Endothelial cell of umbilical vein (primary cell): ENCODE measurements at regions not wholly inside any gene's neighbourhood (a gene's known extent, or its start where the extent isn't known, plus 50 kb on each side); places are given as distances from the start of the nearest gene placed in this dataset.

Experiments
- BruUV-seq: library from RNA; stranded (reverse); fragments of 400-500 nt; replicated peaks from 2 replicates; lab custom pipeline; 2021; lab: Mats Ljungman, UMichigan
- CTCF ChIA-PET: fragments of 300-600, 350-600 bp; sonication (Branson Sonifier 250); formaldehyde crosslinking; loops from one replicate; lab custom pipeline; 2021; ENCODE audit warnings: antibody characterized with exemption, inconsistent platforms; lab: Charles Lee
- POLR2A ChIA-PET: fragments of 300-600, 350-600 bp; sonication (Branson Sonifier 250); formaldehyde crosslinking; loops from one replicate; lab custom pipeline; 2021; ENCODE audit warnings: antibody characterized with exemption, inconsistent platforms; lab: Charles Lee
- DNase-seq: peaks from one replicate; pipeline ENCODE4 v3.0.0-alpha.2; 2011; ENCODE audit warnings: low read depth, low spot score
- FAIRE-seq: peaks from 2 replicates; lab custom pipeline; 2011; peaks lifted over from hg19 to GRCh38; lab: Jason Lieb, UNC
- H2AFZ ChIP-seq: 2 replicates; pipeline ENCODE4 v1.6.0; 2012; ENCODE audit warnings: low read depth, low read length, control low read depth, inconsistent platforms
- H3K27ac ChIP-seq: 2 replicates; pipeline ENCODE4 v1.5.1; 2011; ENCODE audit warnings: low read depth, mild to moderate bottlenecking, control low read depth, low read length, moderate library complexity; ENCODE audit not compliant: insufficient read depth
- H3K27me3 ChIP-seq, 2 experiments: 2 replicates each; pipeline versions ENCODE4 v1.6.0 to v1.6.1; 2011; ENCODE audit warnings: low read length in 2 of 2, mixed read lengths in 1 of 2; ENCODE audit not compliant: control insufficient read depth in 2 of 2, insufficient read depth in 2 of 2
- H3K36me3 ChIP-seq, 2 experiments: 2 replicates in 1 of 2; 3 replicates in 1 of 2; pipeline ENCODE4 v1.5.1; 2011; ENCODE audit warnings: low read length in 2 of 2, mild to moderate bottlenecking in 1 of 2, moderate library complexity in 1 of 2; ENCODE audit not compliant: control insufficient read depth in 2 of 2, insufficient read depth in 2 of 2; ENCODE audit errors: extremely low read depth in 1 of 2
- H3K4me1 ChIP-seq: 3 replicates; pipeline ENCODE4 v1.5.1; 2011; ENCODE audit warnings: mild to moderate bottlenecking, low read length; ENCODE audit not compliant: control insufficient read depth, insufficient read depth; ENCODE audit errors: extremely low read depth
- H3K4me2 ChIP-seq: 2 replicates; pipeline ENCODE4 v1.6.1; 2011; ENCODE audit warnings: low read length, control low read depth, mixed read lengths; ENCODE audit not compliant: insufficient read depth
- H3K4me3 ChIP-seq, 3 experiments: fragments of 200-600 bp in 1 of 3; sonication (generic), shearing (Covaris generic) in 1 of 3; replicated peaks in 1 of 3; 2 replicates each; pipeline ENCODE4 v1.5.1; 2011 to 2016; ENCODE audit warnings: control low read depth in 3 of 3, low read length in 3 of 3, mild to moderate bottlenecking in 2 of 3, inconsistent platforms in 1 of 3, low read depth in 1 of 3, moderate library complexity in 1 of 3; ENCODE audit not compliant: insufficient read depth in 1 of 3
- H3K79me2 ChIP-seq: 2 replicates; pipeline ENCODE4 v1.6.0; 2012; ENCODE audit warnings: low read length, inconsistent platforms; ENCODE audit not compliant: control insufficient read depth, insufficient read depth
- H3K9ac ChIP-seq: replicated peaks from 2 replicates; pipeline ENCODE3; 2011; ENCODE audit warnings: low read length, control low read depth; ENCODE audit not compliant: insufficient read depth; ENCODE audit errors: extremely low read depth
- H3K9me1 ChIP-seq: replicated peaks from 3 replicates; pipeline ENCODE4 v1.6.0; 2011; ENCODE audit warnings: mild to moderate bottlenecking, low read length; ENCODE audit not compliant: control insufficient read depth, insufficient read depth; ENCODE audit errors: extremely low read depth
- H3K9me3 ChIP-seq: replicated peaks from 2 replicates; pipeline ENCODE4 v1.5.1; 2012; ENCODE audit warnings: low read length, inconsistent platforms; ENCODE audit not compliant: control insufficient read depth, insufficient read depth
- H4K20me1 ChIP-seq: replicated peaks from 2 replicates; pipeline ENCODE3; 2011; ENCODE audit warnings: mild to moderate bottlenecking, low read length; ENCODE audit not compliant: control insufficient read depth, insufficient read depth; ENCODE audit errors: extremely low read depth
- CTCF ChIP-seq, 2 donors: IDR thresholded peaks; 1 replicate in 1 of 2; 2 replicates in 1 of 2; pipeline ENCODE4 v1.5.1; 2011; ENCODE audit warnings: low read length in 2 of 2, mild to moderate bottlenecking in 2 of 2, moderate library complexity in 2 of 2, control low read depth in 1 of 2, inconsistent platforms in 1 of 2, low read depth in 1 of 2; ENCODE audit not compliant: insufficient read depth in 1 of 2; ENCODE audit errors: extremely low read depth in 1 of 2
- EZH2 ChIP-seq: IDR thresholded peaks from 2 replicates; pipeline ENCODE4 v1.6.1; 2012; ENCODE audit warnings: borderline replicate concordance, low read depth, mild to moderate bottlenecking, moderate library complexity, low read length, inconsistent platforms; ENCODE audit not compliant: severe bottlenecking
- FOS ChIP-seq: IDR thresholded peaks from 2 replicates; pipeline ENCODE4 v1.6.1; 2011; ENCODE audit warnings: mild to moderate bottlenecking, low read length, moderate library complexity, borderline replicate concordance; ENCODE audit not compliant: insufficient read depth
- JUN ChIP-seq: IDR thresholded peaks from 2 replicates; pipeline ENCODE4 v1.6.1; 2011; ENCODE audit warnings: borderline replicate concordance, low read depth; ENCODE audit not compliant: insufficient read length, insufficient read depth
- MAX ChIP-seq: IDR thresholded peaks from 2 replicates; pipeline ENCODE4 v1.6.1; 2011; ENCODE audit not compliant: insufficient read depth, insufficient read length
- POLR2A ChIP-seq: IDR thresholded peaks from 2 replicates; pipeline ENCODE4 v1.6.1; 2012; ENCODE audit warnings: low read depth, mild to moderate bottlenecking, control low read depth, low read length
- dilution Hi-C: fragments of 300-500 bp; cut with MboI; formaldehyde crosslinking; loops from one replicate; pipeline ENCODE4 v1.15.0; 2019; ENCODE audit warnings: low sequenced_read_pairs; ENCODE audit not compliant: extremely low pct_ligation_motif_present
- intact Hi-C: fragments of 100-400 bp; cut with micrococcal nuclease; formaldehyde crosslinking; loops from one replicate; pipeline ENCODE4 v1.10.0; 2022

GRCh38 chr18:53941601-53942338 lies 282.7 kb downstream of the MBD2 start:
- DNase-seq = no peak
- Histone ChIP-seq H4K20me1 (no peaks in the 10 kb centered on the region), H2AFZ (no peak overlapping the region), H3K9ac (no peak overlapping the region), H3K79me2 (no peaks in the 10 kb centered on the region), H3K27ac (no peak overlapping the region), H3K9me3 (no peaks in the 10 kb centered on the region), H3K36me3 (no peaks in the 10 kb centered on the region), H3K4me1 (no peaks in the 10 kb centered on the region), H3K27me3 (no peaks in the 10 kb centered on the region), H3K9me1 (no peaks in the 10 kb centered on the region), H3K4me3 (no peak overlapping the region), H3K4me2 (no peak overlapping the region)
- TF ChIP-seq JUN = no peak
- FAIRE-seq = no peak
- BruUV-seq = no TSS peak
- intact Hi-C loops = no loop called here
- CTCF ChIA-PET = no interaction called here
- dilution Hi-C loops = no loop called here
- POLR2A ChIA-PET = no interaction called here

GRCh38 chr18:53937037-53937436 lies 287.4 kb downstream of the MBD2 start:
- intact Hi-C loops = no loop called here
- FAIRE-seq = no peak
- BruUV-seq = no TSS peak

More at GRCh38 chr18:53937037-53937436, 287.4 kb downstream of the MBD2 start:
- H3K36me3 ChIP-seq = no peaks in the 10 kb centered on the region
- H3K4me1 ChIP-seq = no peaks in the 10 kb centered on the region
- no peak overlapping the region for H3K9ac ChIP-seq
- H4K20me1 ChIP-seq = no peaks in the 10 kb centered on the region
- no peaks in the 10 kb centered on the region for H3K9me1 ChIP-seq
- DNase-seq = no peak
- dilution Hi-C loops = no loop called here
- POLR2A ChIA-PET = no interaction called here
- H3K27me3 ChIP-seq = no peaks in the 10 kb centered on the region
- no peaks in the 10 kb centered on the region for H3K79me2 ChIP-seq
- no peak for TF ChIP-seq EZH2
- no peak for TF ChIP-seq CTCF (IDR thresholded peaks at IDR 0.05; ENCODE audit: extremely low read depth in 1 of 2, insufficient read depth in 1 of 2, low read depth in 1 of 2, low read length in 2 of 2)
- TF ChIP-seq FOS = no peak
- no peak for TF ChIP-seq POLR2A
- TF ChIP-seq MAX = no peak
- no peak for TF ChIP-seq JUN
- no peak overlapping the region for H3K4me2 ChIP-seq
- H3K9me3 ChIP-seq = no peaks in the 10 kb centered on the region
- no peak overlapping the region for H2AFZ ChIP-seq
- no peak overlapping the region for H3K4me3 ChIP-seq
- H3K27ac ChIP-seq = no peak overlapping the region
- CTCF ChIA-PET = no interaction called here
